Effector memory CD8-positive, alpha-beta T cell (primary cell): ENCODE measurements at regions not wholly inside any gene's neighbourhood (a gene's known extent, or its start where the extent isn't known, plus 50 kb on each side); places are given as distances from the start of the nearest gene placed in this dataset.
"Not testable (repeated sequence)": the region's sequence is repeated elsewhere in the genome, so short reads cannot be mapped to it uniquely, and the experiment has no call there.

Experiments
- ATAC-seq: fragments of 150-1000 bp; cut with Tn5 transposase; replicated peaks from 2 replicates; pipeline ENCODE4 v1.10.0; 2021; ENCODE audit warnings: mild to moderate bottlenecking, moderate library complexity
- DNase-seq, 3 experiments: peaks; one replicate each; pipeline ENCODE4 v3.0.0; 2021
- H3K27ac Mint-ChIP-seq, 2 donors: one replicate each; pipeline ENCODE4 v1.8.0; 2022; ENCODE audit warnings: mild to moderate bottlenecking in 2 of 2, mixed read lengths in 2 of 2, moderate library complexity in 2 of 2
- H3K27me3 Mint-ChIP-seq, 2 donors: one replicate each; pipeline ENCODE4 v1.8.0; 2022; ENCODE audit warnings: mixed read lengths in 2 of 2
- H3K36me3 Mint-ChIP-seq: one replicate; pipeline ENCODE4 v1.8.0; 2022; ENCODE audit warnings: mild to moderate bottlenecking, moderate library complexity, mixed read lengths; ENCODE audit not compliant: insufficient read depth
- H3K4me1 Mint-ChIP-seq, 2 donors: one replicate each; pipeline ENCODE4 v1.8.0; 2022; ENCODE audit warnings: low read depth in 2 of 2, mixed read lengths in 2 of 2
- H3K4me3 Mint-ChIP-seq, 2 donors: one replicate each; pipeline ENCODE4 v1.8.0; 2022; ENCODE audit warnings: mild to moderate bottlenecking in 2 of 2, mixed read lengths in 2 of 2, moderate library complexity in 2 of 2
- H3K9me3 Mint-ChIP-seq, 2 donors: one replicate each; pipeline ENCODE4 v1.8.0; 2022; ENCODE audit warnings: mixed read lengths in 2 of 2

DNA sequence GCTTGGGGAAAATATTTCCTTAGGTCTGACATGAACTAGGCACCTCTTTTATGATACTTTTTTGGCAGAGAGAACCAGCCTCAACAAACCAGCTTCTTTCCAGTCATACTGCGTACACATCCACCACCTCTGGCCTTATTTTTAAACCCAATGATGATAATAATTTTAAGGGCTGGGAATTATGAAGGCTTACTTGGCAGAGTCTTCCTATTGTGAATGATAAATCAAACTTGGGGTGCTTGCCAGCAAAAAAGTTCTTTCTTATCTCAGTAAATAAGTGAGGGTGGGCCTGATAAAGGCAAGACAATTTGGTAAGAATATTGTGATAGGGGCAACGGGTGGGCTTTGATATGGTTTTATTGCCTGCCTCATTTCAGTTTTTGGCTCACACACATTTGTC, 1230.2 kb upstream of the ZEB2 start:
- Mint-ChIP-seq H3K36me3 (no peaks in the 10 kb centered on the region), H3K27me3 (no peaks in the 10 kb centered on the region), H3K9me3 (no peaks in the 10 kb centered on the region), H3K4me1 (peaks cover 0 to under 1% of the 10 kb centered on the region in 2 donors), H3K27ac (no peak overlapping the region), H3K4me3 (no peak overlapping the region)
- ATAC-seq (no peak), DNase-seq (no peak)

DNA sequence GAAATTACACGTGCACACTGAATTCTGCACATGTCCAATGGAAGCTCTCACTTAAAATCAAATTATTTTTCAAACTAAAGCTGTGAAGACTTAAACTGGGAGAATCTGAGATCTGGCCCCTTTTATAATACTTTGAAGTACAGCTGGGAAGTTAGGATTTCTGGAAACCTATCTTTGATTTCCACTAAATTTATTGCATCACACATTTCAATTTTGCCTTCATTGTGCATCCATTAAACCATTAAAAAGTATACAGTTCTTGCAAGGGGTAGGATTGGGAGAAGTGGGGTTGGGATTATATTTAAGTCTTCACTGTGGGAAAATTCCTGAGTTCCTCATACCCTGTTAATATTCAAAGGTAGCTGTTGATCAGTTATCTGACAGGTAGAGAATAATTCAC, 1229.6 kb upstream of the ZEB2 start:
- H3K36me3 Mint-ChIP-seq = no peaks in the 10 kb centered on the region
- peaks cover 0 to 3% of the 10 kb centered on the region in 2 donors for H3K4me1 Mint-ChIP-seq
- H3K4me3 Mint-ChIP-seq = no peak overlapping the region
- DNase-seq (no peak), ATAC-seq (no peak)
- no peaks in the 10 kb centered on the region for H3K27me3 Mint-ChIP-seq
- no peaks in the 10 kb centered on the region for H3K9me3 Mint-ChIP-seq
- no peak overlapping the region for H3K27ac Mint-ChIP-seq

DNA sequence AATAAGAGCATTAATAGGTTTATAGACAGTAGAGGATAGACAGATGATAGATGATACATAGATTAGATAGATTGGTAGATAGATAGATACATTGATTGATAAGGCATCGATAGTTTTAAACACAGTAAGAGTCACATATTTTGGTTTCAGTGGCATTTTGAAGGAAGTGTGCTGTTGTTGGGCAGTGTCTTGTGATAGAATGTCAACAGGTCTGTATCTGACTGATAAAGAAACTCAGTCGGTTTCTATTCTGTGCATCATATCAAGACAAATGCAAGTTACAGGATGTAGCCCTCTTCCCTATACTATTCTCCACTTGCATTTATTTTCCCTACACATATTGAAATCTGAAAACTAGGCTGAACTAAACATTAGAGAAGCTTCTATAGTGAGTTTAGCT, 1229.0 kb upstream of the ZEB2 start:
- no peak for DNase-seq
- Mint-ChIP-seq H3K4me1 (peaks cover 0 to 3% of the 10 kb centered on the region in 2 donors), H3K27ac (no peak overlapping the region), H3K9me3 (no peaks in the 10 kb centered on the region), H3K4me3 (no peak overlapping the region), H3K27me3 (no peaks in the 10 kb centered on the region), H3K36me3 (no peaks in the 10 kb centered on the region)
- no peak for ATAC-seq

DNA sequence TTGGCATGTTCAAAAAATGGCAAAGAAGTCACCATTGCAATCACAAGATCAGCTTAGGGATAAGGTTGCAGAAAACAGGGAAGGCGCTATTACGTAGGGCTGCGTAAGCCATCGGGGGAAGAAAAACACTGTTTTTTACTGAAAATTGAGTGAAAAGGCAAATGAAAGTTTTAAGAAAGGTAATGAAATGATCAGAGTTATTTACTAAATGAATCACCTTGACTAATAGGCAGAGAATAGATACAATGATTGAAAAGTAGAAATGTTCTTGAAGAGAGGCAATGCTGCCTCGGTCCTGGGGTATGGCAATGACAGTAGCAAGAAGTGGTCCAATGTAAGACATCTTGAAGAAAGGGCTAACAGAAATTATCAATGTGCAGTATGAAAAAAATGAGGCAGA, 1227.8 kb upstream of the ZEB2 start:
- Mint-ChIP-seq H3K4me1 (peaks cover 0 to 3% of the 10 kb centered on the region in 2 donors), H3K27ac (no peak overlapping the region), H3K9me3 (no peaks in the 10 kb centered on the region), H3K4me3 (no peak overlapping the region), H3K27me3 (no peaks in the 10 kb centered on the region), H3K36me3 (no peaks in the 10 kb centered on the region)
- ATAC-seq = no peak
- DNase-seq = no peak

DNA sequence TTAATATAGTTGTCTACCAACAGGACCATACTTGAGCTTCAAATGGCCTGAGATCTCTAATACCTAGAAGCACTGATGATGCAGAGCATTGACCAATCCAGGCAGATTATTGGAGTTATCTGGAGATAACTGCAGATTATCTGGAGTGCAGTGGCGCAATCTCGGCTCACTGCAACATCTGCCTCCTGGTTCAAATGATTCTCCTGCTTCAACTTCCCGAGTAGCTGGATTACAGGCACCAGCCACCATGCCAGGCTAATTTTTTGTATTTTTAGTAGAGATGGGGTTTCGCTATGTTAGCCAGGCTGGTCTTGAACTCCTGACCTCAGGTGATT, 1225.4 kb upstream of the ZEB2 start:
- H3K9me3 Mint-ChIP-seq, H3K36me3 Mint-ChIP-seq, H3K4me1 Mint-ChIP-seq, H3K27me3 Mint-ChIP-seq, H3K27ac Mint-ChIP-seq, ATAC-seq, H3K4me3 Mint-ChIP-seq, DNase-seq: not testable (repeated sequence)

DNA sequence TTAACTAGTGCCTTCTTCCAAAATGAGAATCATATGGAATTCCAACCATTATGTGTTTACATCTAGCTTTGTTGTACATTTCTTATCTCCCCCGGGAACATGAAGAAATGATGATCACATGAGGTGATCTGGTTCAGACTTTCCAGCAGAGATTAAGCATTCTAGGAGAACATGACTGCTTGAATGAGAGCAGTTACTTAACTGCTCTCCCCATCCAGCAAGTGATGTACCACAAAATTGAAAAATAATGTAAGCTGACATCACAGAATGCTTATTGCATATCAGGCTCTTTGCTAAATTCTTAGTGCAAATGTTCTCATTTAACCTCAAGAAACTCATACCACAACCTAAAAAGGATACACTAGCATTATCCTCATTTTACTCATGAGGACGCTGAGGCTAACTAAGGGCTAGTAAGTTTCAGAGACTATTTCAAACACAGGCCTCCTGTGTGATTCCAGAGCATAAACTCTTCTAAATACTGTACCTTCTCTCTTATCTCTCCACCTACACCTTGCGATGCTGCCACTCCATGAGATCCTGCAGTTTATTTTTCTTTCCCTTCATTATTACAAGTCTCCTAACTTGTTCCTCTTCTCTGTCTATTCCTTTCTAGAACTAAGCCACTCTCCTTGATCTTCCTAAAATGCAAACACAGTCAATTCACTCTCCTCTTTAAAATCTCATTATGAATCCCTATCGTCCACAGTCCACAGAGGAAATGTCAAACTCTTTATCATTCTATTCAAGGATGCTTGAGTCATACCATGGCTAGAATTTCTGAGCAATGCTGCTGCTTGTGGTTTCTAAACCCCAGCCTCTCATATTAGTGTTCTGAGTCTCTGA, 1224.8 kb upstream of the ZEB2 start:
- Mint-ChIP-seq H3K36me3 (no peaks in the 10 kb centered on the region), H3K27ac (no peak overlapping the region), H3K4me3 (no peak overlapping the region), H3K9me3 (no peaks in the 10 kb centered on the region), H3K4me1 (peaks cover 0 to 3% of the 10 kb centered on the region in 2 donors), H3K27me3 (no peaks in the 10 kb centered on the region)
- ATAC-seq = no peak
- no peak for DNase-seq

DNA sequence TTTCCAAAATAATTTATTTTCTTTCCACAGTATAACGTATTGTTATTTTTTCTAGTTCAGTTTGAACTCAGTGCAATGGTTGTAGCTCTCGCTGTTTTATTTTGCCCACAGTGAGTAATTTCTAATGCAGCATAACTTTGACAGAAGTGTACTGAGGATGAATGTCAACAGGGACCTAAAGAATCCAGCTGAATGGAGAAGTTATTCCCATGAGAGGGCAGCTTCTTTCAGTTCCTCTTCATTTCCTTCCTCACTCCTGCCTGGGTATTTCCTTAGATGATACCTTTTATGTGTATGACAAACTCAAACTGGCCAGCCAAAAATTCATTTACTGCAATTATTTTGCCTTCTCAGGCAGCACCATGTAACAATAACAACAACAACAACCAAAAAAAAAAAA, 1223.1 kb upstream of the ZEB2 start:
- no peak overlapping the region for H3K27ac Mint-ChIP-seq
- no peak overlapping the region for H3K4me3 Mint-ChIP-seq
- H3K36me3 Mint-ChIP-seq = no peaks in the 10 kb centered on the region
- ATAC-seq = no peak
- DNase-seq = no peak
- peaks cover 0 to 3% of the 10 kb centered on the region in 2 donors for H3K4me1 Mint-ChIP-seq
- H3K9me3 Mint-ChIP-seq = no peaks in the 10 kb centered on the region
- no peaks in the 10 kb centered on the region for H3K27me3 Mint-ChIP-seq

DNA sequence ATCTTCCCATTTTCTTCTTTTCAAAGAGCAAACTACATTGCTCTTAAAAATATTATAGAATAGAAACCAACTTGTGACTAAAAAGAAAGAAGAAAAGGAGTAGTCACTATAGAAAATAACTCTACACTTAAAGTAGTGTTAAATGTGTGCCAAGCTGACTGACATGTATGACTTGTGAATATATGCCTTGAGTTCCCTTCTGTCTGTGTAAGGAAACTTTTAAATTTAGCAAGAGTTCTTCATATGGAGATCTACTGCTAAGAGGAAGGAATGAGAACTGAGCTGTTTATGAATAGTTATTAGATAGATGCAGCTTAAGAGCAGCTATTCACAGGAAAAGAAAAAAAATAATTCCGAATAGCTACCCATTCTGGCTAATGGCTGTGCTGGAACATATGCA, 1221.7 kb upstream of the ZEB2 start:
- no peaks in the 10 kb centered on the region for H3K36me3 Mint-ChIP-seq
- H3K27ac Mint-ChIP-seq = no peak overlapping the region
- H3K4me3 Mint-ChIP-seq = no peak overlapping the region
- peaks cover 0 to 3% of the 10 kb centered on the region in 2 donors for H3K4me1 Mint-ChIP-seq
- ATAC-seq (no peak), DNase-seq (no peak)
- H3K27me3 Mint-ChIP-seq = no peaks in the 10 kb centered on the region
- H3K9me3 Mint-ChIP-seq = no peaks in the 10 kb centered on the region

DNA sequence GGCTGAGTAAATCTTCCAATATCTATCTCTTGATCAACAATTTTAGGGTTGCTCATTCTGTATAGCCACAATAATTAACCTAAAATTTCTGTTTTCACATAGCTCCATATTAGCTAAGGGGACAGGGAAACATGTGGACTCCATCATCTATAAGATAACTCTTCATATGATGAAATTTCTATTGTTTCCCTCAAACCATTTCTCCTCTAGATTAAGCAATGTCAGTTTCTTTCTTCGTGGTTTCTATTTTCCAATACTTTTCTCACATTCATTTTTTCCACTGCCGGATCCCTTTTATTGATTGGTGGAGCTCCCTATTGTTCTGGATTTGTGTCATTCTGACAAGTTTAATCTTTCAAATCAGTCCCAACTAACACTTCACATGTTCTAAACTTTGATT, 1221.3 kb upstream of the ZEB2 start:
- Mint-ChIP-seq H3K9me3 (no peaks in the 10 kb centered on the region), H3K36me3 (no peaks in the 10 kb centered on the region), H3K27ac (no peak overlapping the region), H3K4me1 (peaks cover 0 to 3% of the 10 kb centered on the region in 2 donors), H3K4me3 (no peak overlapping the region), H3K27me3 (no peaks in the 10 kb centered on the region)
- ATAC-seq (no peak), DNase-seq (no peak)

DNA sequence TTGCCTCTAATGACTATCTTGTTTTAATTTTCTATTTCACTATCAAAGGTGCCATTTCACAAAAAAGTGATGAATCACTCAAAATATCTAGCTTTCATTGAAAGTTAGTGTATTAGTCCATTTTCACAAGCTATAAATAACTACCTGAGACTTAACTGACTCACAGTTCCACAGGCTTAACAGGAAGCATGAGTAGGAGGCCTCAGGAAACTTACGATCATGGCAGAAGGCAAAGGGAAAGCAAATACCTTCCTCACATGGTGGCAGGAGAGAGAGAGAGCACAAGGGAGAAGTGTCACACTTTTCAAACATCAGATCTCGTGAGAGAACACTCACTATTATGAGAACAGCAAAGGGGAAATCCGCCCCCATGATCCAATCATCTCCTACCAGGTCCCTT, 1220.4 kb upstream of the ZEB2 start:
- Mint-ChIP-seq H3K4me3 (no peak overlapping the region), H3K4me1 (peaks cover 0 to 3% of the 10 kb centered on the region in 2 donors), H3K27ac (no peak overlapping the region), H3K27me3 (no peaks in the 10 kb centered on the region), H3K36me3 (no peaks in the 10 kb centered on the region), H3K9me3 (no peaks in the 10 kb centered on the region)
- ATAC-seq = no peak
- DNase-seq = no peak

DNA sequence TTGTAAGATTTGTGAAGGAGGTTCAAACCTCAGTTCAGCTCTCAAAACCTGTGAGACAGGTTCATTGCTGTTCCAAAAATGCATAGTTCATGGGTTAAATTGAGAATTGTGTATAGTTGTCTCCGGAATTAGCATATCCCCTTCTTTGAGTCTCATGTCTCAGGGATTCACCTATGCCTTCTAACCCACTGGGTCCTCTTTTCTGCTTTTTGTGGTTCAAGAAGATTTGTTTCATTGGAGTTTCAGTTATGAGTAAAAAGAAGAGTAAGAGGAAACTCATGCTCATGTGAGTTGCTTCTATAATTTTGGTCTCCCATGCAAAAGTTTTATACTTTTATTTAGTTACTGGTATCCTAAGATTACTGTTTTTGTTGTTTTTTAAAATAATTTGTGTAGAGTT, 1219.8 kb upstream of the ZEB2 start:
- ATAC-seq (no peak), DNase-seq (no peak)
- H3K27ac Mint-ChIP-seq = no peak overlapping the region
- H3K27me3 Mint-ChIP-seq = no peaks in the 10 kb centered on the region
- no peaks in the 10 kb centered on the region for H3K9me3 Mint-ChIP-seq
- H3K4me1 Mint-ChIP-seq = no peaks in the 10 kb centered on the region
- no peaks in the 10 kb centered on the region for H3K36me3 Mint-ChIP-seq
- no peak overlapping the region for H3K4me3 Mint-ChIP-seq

DNA sequence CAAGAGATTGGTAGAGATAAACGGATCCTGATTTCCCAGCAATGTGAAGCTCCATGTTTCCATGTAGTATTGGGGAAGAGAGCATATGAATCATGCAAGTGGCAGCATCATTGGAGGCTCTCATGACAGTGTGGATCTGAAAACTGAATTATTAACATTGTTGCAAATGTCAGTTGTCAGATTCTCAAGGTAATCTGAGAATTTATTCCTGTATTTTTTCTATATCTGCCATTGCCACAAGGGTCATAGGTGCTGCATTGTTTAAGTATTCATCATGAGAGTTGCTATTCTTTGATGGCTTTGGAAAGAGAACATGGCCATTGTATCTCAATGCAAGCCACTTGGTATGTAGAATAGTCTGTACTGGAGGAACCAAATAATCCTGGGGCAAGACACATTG, 1217.0 kb upstream of the ZEB2 start:
- Mint-ChIP-seq H3K4me1 (no peaks in the 10 kb centered on the region), H3K27ac (no peak overlapping the region), H3K36me3 (no peaks in the 10 kb centered on the region), H3K4me3 (no peak overlapping the region), H3K9me3 (no peaks in the 10 kb centered on the region), H3K27me3 (peaks cover 0 to 2% of the 10 kb centered on the region in 2 donors)
- ATAC-seq (no peak), DNase-seq (no peak)

DNA sequence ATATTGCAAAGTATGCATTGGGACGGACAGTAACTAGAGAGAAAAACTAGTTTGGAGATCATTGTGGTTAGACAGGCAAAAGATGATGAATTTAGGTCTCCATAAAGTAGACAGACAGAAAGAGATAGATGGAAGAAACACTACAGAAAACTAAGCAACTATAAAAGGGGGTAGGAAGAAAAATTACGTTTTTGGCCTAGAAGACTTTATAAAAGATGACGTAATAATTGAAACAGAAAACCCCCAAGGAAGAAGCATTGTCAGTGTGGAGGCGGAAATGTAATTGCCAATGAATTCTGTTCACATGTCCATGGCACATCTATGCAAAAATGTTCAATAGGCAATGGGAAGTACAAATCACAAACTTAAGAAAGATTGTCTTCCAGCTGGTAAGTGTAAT, 1211.5 kb upstream of the ZEB2 start:
- Mint-ChIP-seq H3K9me3 (peaks cover 0 to 16% of the 10 kb centered on the region in 2 donors), H3K27me3 (peaks cover 0 to 16% of the 10 kb centered on the region in 2 donors), H3K4me3 (no peak overlapping the region), H3K4me1 (no peaks in the 10 kb centered on the region), H3K27ac (no peak overlapping the region), H3K36me3 (no peaks in the 10 kb centered on the region)
- DNase-seq (no peak), ATAC-seq (no peak)

DNA sequence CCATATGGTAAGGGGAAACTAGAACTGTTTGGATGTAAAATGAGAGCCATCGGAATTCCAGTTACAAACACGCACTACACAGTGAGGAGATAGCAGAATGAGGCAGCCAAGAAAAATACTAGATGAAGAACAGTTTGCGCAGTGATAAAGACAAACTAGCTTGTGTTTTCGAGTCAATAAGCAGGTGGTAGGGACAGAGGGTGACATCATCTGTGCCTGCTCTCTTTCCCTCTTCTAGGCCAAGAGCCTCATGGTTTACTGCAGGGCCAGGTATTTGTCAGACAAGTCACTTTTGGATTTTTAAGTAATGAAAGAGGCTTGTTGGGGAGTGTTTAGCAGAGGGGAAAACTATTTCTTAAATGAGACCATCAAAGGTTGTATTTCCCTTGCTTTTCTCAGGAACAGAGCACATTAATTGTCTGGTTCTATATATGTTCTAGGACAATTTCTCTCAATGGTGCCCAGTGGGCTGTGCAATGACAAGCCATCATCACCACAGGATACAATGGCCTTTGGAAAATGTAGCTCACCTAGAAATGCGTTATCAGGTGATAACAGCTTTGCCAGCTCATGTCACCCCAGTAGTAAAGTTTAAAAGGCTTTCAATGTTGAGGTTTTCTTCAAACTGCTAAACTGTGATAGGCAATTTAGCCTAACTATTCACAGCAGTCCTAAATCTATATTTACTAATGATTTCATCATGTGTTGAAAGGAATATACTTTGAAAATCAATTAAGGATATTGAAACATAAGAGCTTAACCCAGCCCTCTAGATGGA, 1210.3 kb upstream of the ZEB2 start:
- Mint-ChIP-seq H3K36me3 (no peaks in the 10 kb centered on the region), H3K4me1 (no peaks in the 10 kb centered on the region), H3K9me3 (peaks cover 2 to 16% of the 10 kb centered on the region in 2 donors), H3K27ac (no peak overlapping the region), H3K27me3 (peaks cover 0 to 16% of the 10 kb centered on the region in 2 donors), H3K4me3 (no peak overlapping the region)
- DNase-seq (no peak), ATAC-seq (no peak)
